Caco-2 (cell line): ENCODE measurements at regions not wholly inside any gene's neighbourhood (a gene's known extent, or its start where the extent isn't known, plus 50 kb on each side); places are given as distances from the start of the nearest gene placed in this dataset.

ENCODE experiments used
- BruUV-seq: library from RNA; stranded (reverse); fragments of 400-500 nt; replicated peaks from 2 replicates; lab custom pipeline; 2021; lab: Mats Ljungman, UMichigan
- CTCF ChIA-PET: fragments of 300-600 bp; sonication (Branson Sonifier 250); formaldehyde crosslinking; loops from one replicate; lab custom pipeline; 2022; ENCODE audit warnings: antibody characterized with exemption; lab: Charles Lee
- POLR2A ChIA-PET: fragments of 300-600 bp; sonication (Branson Sonifier 250); formaldehyde crosslinking; loops from one replicate; lab custom pipeline; 2022; ENCODE audit warnings: antibody characterized with exemption; lab: Charles Lee
- DNase-seq, 2 experiments: peaks; one replicate each; pipeline versions ENCODE4 v3.0.0 to v3.0.0-alpha.2; 2020 to 2022
- H3K27me3 ChIP-seq: replicated peaks from 2 replicates; pipeline ENCODE4 v1.6.0; 2011; ENCODE audit warnings: low read length; ENCODE audit not compliant: control insufficient read depth, insufficient read depth
- H3K36me3 ChIP-seq: 2 replicates; pipeline ENCODE4 v1.5.1; 2011; ENCODE audit warnings: low read length; ENCODE audit not compliant: control insufficient read depth, insufficient read depth
- H3K4me1 ChIP-seq: fragments of 250-450 bp; sonication (Bioruptor Pico); 2 replicates; pipeline ENCODE4 v1.5.1; 2020; ENCODE audit warnings: mild to moderate bottlenecking
- H3K4me3 ChIP-seq: 2 replicates; pipeline ENCODE4 v1.5.1; 2011; ENCODE audit warnings: low read depth, mild to moderate bottlenecking, control low read depth, low read length
- H3K9me3 ChIP-seq: fragments of 250-450 bp; sonication (Bioruptor Pico); 2 replicates; pipeline ENCODE4 v1.5.1; 2020; ENCODE audit warnings: mild to moderate bottlenecking, moderate library complexity
- H3K27ac Mint-ChIP-seq: one replicate; pipeline ENCODE4 v1.8.0; 2022; ENCODE audit warnings: mixed read lengths; ENCODE audit not compliant: unreplicated experiment
- H3K27me3 Mint-ChIP-seq: one replicate; pipeline ENCODE4 v1.8.0; 2022; ENCODE audit warnings: mixed read lengths; ENCODE audit not compliant: insufficient read depth, unreplicated experiment
- H3K36me3 Mint-ChIP-seq: one replicate; pipeline ENCODE4 v1.8.0; 2022; ENCODE audit warnings: mild to moderate bottlenecking, mixed read lengths; ENCODE audit not compliant: insufficient read depth, unreplicated experiment
- H3K4me1 Mint-ChIP-seq: one replicate; pipeline ENCODE4 v1.8.0; 2022; ENCODE audit warnings: low read depth, mixed read lengths; ENCODE audit not compliant: unreplicated experiment
- H3K4me3 Mint-ChIP-seq: one replicate; pipeline ENCODE4 v1.8.0; 2022; ENCODE audit warnings: mild to moderate bottlenecking, moderate library complexity, mixed read lengths; ENCODE audit not compliant: unreplicated experiment
- H3K9me3 Mint-ChIP-seq: one replicate; pipeline ENCODE4 v1.8.0; 2022; ENCODE audit warnings: mixed read lengths; ENCODE audit not compliant: unreplicated experiment
- CTCF ChIP-seq, 2 experiments: fragments of 200-600 bp in 1 of 2; IDR thresholded peaks; 1 replicate in 1 of 2; 2 replicates in 1 of 2; pipeline versions ENCODE4 v1.5.1 to v1.8.0; 2011 to 2022; ENCODE audit warnings: antibody characterized with exemption in 1 of 2, control low read depth in 1 of 2, inconsistent platforms in 1 of 2, low read depth in 1 of 2, low read length in 1 of 2, mild to moderate bottlenecking in 1 of 2, moderate library complexity in 1 of 2; ENCODE audit not compliant: insufficient read depth in 1 of 2, severe bottlenecking in 1 of 2, unreplicated experiment in 1 of 2
- intact Hi-C: fragments of 100-400 bp; cut with micrococcal nuclease; formaldehyde crosslinking; loops from one replicate; pipeline ENCODE4 v1.10.0; 2022; ENCODE audit not compliant: unreplicated experiment

DNA sequence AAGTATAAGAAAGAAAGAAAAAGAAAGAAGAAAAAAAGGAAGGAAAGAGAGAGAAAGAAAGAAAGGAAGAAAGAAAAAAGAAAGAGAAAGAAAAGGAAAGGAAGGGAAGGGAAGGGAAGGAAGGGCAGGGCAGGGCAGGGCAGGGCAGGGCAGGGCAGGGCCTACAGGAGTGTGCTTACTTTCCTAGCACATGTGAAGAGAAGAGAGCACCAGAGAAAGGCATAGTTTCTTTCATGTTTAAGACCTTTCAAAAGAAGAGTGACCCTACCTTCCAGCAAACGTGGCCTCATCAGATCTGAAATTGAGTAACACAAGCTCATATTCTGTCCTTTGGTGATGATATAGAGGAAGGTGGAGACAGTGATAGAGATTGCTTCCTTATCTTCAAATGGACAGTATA lies 899.3 kb upstream of the RAG2 start:
- DNase-seq: no peak
- no peak overlapping the region for H3K27ac Mint-ChIP-seq
- H3K27me3 Mint-ChIP-seq: no peaks in the 10 kb centered on the region
- Histone ChIP-seq H3K9me3 (peaks cover 10% of the 10 kb centered on the region; the same call in 1 of the 2 replicates), H3K4me1 (peaks cover 14% of the 10 kb centered on the region), H3K27me3 (no peaks in the 10 kb centered on the region), H3K36me3 (no peaks in the 10 kb centered on the region), H3K4me3 (no peak overlapping the region)
- TF ChIP-seq CTCF (IDR thresholded peaks at IDR 0.05; ENCODE audit: insufficient read depth in 1 of 2, low read depth in 1 of 2, low read length in 1 of 2, severe bottlenecking in 1 of 2, unreplicated experiment in 1 of 2): no peak
- BruUV-seq: no TSS peak
- no peak overlapping the region for H3K4me3 Mint-ChIP-seq
- no peaks in the 10 kb centered on the region for H3K36me3 Mint-ChIP-seq
- intact Hi-C loops: no loop called here
- CTCF ChIA-PET: no interaction called here
- H3K4me1 Mint-ChIP-seq: peaks cover 15% of the 10 kb centered on the region
- H3K9me3 Mint-ChIP-seq: peaks cover 21% of the 10 kb centered on the region
- POLR2A ChIA-PET: no interaction called here

- Mint-ChIP-seq H3K36me3 (no peaks in the 10 kb centered on the region), H3K4me3 (no peak overlapping the region), H3K4me1 (peaks cover 15% of the 10 kb centered on the region), H3K9me3 (peaks cover 21% of the 10 kb centered on the region), H3K27ac (no peak overlapping the region), H3K27me3 (no peaks in the 10 kb centered on the region)
- H3K4me1 ChIP-seq: peaks cover 8% of the 10 kb centered on the region
- TF ChIP-seq CTCF (IDR thresholded peaks at IDR 0.05; ENCODE audit: insufficient read depth in 1 of 2, low read depth in 1 of 2, low read length in 1 of 2, severe bottlenecking in 1 of 2, unreplicated experiment in 1 of 2): no peak
- CTCF ChIA-PET: no interaction called here
- BruUV-seq: no TSS peak
- DNase-seq: no peak
- no peak overlapping the region for H3K4me3 ChIP-seq
- intact Hi-C loops: no loop called here
- no peaks in the 10 kb centered on the region for H3K36me3 ChIP-seq
- H3K9me3 ChIP-seq: peaks cover 8% of the 10 kb centered on the region; the same call in 1 of the 2 replicates
- no peaks in the 10 kb centered on the region for H3K27me3 ChIP-seq
- POLR2A ChIA-PET: no interaction called here
These were observed 898.2 kb upstream of the RAG2 start for GRCh38 chr11:37496201-37496600.

- Histone ChIP-seq H3K4me3 (no peak overlapping the region), H3K9me3 (no peaks in the 10 kb centered on the region), H3K36me3 (no peaks in the 10 kb centered on the region), H3K27me3 (no peaks in the 10 kb centered on the region), H3K4me1 (no peaks in the 10 kb centered on the region)
- Mint-ChIP-seq H3K27ac (no peak overlapping the region), H3K9me3 (peaks cover 9% of the 10 kb centered on the region), H3K4me1 (no peaks in the 10 kb centered on the region), H3K36me3 (no peaks in the 10 kb centered on the region), H3K27me3 (no peaks in the 10 kb centered on the region), H3K4me3 (no peak overlapping the region)
- CTCF ChIA-PET: no interaction called here
- POLR2A ChIA-PET: no interaction called here
- TF ChIP-seq CTCF (IDR thresholded peaks at IDR 0.05; ENCODE audit: insufficient read depth in 1 of 2, low read depth in 1 of 2, low read length in 1 of 2, severe bottlenecking in 1 of 2, unreplicated experiment in 1 of 2): no peak
- no TSS peak for BruUV-seq
- no peak for DNase-seq
- intact Hi-C loops: no loop called here
These were observed 886.3 kb upstream of the RAG2 start for GRCh38 chr11:37484298-37484697.
